HG03025 (cell line): ENCODE measurements at regions not wholly inside any gene's neighbourhood (a gene's known extent, or its start where the extent isn't known, plus 50 kb on each side); places are given as distances from the start of the nearest gene placed in this dataset.
"Not testable (repeated sequence)": the region's sequence is repeated elsewhere in the genome, so short reads cannot be mapped to it uniquely, and the experiment has no call there.

Experiments
- ATAC-seq: cut with Tn5 transposase; IDR thresholded peaks from one replicate; pipeline ENCODE4 v1.9.1; 2021; ENCODE audit warnings: mild to moderate bottlenecking, moderate library complexity; ENCODE audit not compliant: unreplicated experiment, low FRiP score

- no peak for ATAC-seq
Measured at GRCh38 chr10:21298701-21299100, 226.8 kb downstream of the SKIDA1 start.

- no peak for ATAC-seq
Measured at GRCh38 chr10:21297603-21298383, 227.7 kb downstream of the SKIDA1 start.

DNA sequence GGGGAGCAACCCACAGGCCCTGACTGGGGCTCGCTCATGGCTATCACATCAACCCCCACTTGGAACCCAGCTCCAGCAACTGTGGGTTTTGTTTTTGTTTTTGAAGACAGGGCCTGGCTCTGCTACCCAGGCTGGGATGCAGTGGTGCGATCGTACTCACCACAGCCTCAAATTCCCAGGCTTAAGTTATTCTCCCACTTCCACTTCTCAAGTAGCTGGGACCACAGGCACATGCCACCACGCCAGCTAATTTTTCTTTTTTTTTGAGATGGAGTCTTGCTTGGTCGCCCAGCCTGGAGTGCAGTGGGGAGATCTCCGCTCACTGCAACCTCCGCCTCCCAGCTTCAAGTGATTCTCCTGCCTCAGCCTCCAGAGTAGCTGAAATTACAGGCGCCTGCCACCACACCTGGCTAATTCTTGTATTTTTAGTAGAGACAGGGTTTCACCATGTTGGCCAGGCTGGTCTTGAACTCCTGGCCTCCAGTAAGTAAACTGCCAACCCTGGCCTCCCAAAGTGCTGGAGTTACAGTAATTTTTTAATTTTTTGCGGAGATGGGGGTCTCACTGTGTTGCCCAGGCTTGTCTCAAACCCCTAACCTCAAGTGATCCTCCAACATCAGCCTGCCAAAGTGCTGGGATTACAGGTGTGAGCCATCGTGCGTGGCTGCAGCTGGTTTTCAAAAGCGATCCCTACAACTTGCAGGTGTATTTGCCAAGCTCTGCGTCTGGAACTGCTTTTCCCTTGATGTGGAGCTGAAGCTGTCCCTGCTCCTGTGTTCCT is 228.7 kb downstream of the SKIDA1 start:
- no peak for ATAC-seq

DNA sequence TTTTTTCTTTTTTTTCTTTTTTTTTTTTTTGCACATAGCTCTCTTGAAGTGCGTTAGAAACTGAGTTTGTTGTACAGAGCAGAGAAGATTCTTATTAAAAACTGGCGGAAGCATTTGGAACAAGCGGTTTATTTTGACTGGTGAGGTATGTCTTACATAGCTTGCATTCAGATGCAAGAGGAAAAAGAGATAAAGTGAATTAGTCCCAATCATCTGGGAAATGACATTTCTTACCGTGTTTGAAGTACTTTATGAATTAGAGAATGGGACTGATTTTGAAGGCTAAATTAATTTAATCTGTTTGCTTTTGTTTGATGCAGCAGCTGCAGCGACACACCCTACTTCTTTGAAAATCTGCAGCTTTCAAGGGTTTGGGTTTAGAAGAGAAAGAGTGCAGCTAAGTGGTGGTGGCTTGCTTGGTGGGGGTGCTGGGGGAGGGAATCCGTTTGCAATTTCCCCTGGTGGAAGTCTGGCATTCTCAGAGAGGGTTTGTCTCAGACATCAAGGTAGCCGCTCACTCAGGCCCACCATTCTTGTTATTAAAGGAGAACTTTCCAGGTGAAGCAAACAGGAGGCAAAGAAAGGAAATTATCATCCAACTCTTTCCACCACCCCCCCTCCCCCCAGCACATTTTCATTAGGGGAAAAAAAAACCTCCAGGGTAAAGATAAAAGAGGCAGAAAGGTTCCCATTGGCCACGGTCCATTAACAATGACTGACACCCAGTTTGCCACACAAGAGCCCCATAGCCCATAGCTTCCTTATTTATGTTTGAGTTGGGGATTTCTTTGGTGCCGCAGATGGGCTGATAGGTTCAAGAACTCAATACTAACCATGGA is 231.7 kb downstream of the SKIDA1 start:
- ATAC-seq = no peak

- ATAC-seq = no peak
Measured at GRCh38 chr10:21292763-21293517, 232.5 kb downstream of the SKIDA1 start.

- no peak for ATAC-seq
Measured at GRCh38 chr10:21290499-21291160, 234.9 kb downstream of the SKIDA1 start.

GRCh38 chr10:21289961-21290360 is 235.5 kb downstream of the SKIDA1 start:
- no peak for ATAC-seq

DNA sequence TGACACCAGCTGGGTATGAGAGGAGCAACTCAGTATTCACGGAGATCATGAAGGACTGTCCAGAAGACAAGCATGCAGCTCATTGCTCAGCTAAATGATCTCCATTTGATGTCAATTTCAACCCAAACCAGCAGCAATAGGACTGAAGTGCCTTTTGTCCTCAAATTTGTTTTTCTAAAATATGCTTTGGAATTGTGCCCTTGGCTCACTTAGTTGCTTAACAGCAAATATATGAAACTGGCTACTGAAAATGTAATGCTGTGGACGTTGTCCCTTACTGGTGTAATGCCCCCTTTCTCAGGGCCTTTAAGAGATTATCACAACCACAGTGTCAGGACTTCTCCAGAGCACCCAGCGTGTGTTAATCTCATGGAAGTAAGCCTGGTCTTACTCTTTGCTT is 236.2 kb downstream of the SKIDA1 start:
- ATAC-seq = no peak

DNA sequence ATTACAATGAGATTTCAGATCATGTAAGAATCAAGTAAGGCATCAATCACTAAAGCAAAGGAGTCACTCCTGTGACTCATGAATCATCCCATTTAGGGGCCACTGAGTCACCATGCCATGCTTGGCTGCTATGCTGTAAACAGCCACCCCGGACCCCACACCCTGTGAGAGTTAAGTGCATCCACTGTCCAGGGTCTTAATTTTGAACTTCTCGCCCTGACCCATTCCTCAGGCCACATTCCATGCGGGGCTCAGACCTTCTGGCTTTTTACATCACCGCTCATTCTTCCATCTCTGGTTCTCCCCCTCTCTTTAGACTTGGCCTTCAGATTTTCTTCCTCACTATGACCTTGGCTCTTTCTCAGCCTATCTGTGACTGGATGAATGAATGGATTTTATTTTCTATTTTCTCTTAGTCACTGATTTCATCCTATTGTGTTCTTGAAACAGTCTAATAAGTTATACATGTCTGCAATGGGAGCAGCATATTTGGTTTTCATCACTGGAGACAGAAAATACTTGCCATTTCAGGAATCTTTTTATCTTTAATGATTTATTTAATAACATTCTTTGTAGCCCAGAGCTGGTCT is 239.6 kb downstream of the SKIDA1 start:
- ATAC-seq = no peak

GRCh38 chr10:21285207-21285606 is 240.3 kb downstream of the SKIDA1 start:
- ATAC-seq = no peak

- no peak for ATAC-seq
Measured at GRCh38 chr10:21284301-21284700, 241.2 kb downstream of the SKIDA1 start.

DNA sequence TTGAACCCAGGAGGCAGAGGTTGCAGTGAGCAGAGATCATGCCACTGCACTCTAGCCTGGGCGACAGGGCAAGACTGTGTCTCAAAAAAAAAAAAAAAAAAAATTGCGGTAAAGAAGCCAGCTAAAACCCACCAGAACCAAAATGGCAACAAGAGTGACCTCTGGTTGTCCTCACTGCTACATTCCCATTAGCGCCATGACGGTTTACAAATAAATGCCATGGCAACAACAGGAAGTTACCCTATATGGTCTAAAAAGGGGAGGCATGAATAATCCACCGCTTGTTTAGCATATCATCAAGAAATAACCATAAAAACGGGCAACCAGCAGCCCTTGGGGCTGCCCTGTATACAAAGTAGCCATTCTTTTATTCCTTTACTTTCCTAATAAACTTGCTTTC is 242.4 kb downstream of the SKIDA1 start:
- ATAC-seq = not testable (repeated sequence)

DNA sequence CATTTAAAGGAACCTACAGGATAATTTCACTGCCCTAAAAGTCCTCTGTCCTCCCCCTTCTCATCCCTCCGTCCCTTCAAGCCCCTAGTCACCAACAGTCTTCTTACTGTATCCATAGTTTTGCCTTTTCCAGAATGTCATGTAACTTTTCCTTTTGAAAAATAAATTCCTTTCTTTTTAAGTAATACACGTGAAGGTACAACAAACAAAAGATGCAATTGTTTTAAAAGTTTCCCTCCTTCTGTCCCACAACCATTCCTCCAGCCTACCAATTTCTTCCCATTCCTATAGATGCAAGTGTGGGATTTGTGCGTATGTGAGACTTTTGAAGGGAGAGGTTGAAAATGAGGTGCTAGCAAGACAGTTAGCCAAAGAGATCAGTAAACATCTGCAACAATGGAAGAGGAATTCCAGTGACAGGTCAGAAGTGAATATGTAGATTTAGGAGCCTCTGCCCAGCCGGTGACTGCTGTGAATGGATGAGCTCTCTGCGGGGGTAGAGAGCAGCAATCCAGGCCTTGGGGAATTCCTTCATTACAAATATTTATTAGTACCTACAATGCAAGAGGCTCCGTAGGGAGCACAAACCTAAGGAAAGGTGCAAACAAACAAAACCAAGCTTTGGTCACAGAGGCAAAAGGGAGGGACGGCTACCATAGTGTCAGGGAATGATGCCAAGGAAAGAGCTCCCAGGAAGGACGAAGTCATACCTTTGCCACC is 243.6 kb downstream of the SKIDA1 start:
- no peak for ATAC-seq

DNA sequence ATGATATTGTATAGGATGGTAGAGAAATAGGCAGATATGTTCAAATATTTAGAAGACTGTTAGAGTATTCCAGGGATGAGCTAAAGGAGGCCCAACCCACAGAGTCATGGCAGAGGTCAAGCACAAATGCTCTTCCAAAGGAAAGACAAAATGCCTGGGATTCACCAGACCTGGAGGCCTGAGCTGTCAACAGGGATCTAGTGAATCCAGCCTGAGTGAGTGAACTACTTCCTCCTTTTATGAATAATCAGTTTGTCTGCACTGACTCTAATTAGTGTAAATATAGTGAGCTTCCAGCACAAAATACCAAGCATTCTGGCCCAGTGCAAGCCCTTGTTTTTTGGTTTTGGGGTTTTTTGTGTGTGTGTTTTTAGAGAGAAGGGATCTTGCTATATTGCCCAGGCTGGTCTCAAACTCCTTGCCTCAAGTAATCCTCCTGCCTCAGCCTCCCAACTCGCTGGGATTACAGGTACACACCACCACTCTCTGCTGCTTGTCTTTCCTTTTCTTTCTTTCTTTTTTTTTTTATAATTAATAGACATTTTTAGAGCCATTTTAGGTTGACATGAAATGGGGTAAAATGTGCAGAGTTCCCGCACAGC is 244.4 kb downstream of the SKIDA1 start:
- no peak for ATAC-seq

GRCh38 chr10:21280037-21280436 is 245.4 kb downstream of the SKIDA1 start:
- ATAC-seq = no peak

DNA sequence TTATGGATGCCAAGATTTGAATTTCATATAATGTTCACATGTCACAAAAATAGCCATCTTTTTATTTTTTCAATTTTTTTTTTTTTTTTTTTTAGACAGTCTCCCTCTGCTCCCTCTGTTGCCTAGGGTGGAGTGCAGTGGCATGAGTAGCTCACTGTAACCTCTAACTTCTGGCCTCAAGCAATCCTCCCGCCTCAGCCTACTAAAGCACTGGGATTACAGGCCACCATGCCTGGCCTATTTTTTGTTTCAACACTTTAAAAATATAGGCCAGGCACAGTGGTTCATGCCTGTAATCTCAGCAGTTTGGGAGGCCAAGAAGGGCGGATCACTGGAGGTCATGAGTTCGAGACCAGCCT is 246.3 kb downstream of the SKIDA1 start:
- no peak for ATAC-seq

GRCh38 chr10:21278491-21279216 is 246.8 kb downstream of the SKIDA1 start:
- peak; percentile 84 for ATAC-seq
